ENCODE measurements at regions not wholly inside any gene's neighbourhood (a gene's known extent, or its start where the extent isn't known, plus 50 kb on each side); places are given as distances from the start of the nearest gene placed in this dataset.

DNA sequence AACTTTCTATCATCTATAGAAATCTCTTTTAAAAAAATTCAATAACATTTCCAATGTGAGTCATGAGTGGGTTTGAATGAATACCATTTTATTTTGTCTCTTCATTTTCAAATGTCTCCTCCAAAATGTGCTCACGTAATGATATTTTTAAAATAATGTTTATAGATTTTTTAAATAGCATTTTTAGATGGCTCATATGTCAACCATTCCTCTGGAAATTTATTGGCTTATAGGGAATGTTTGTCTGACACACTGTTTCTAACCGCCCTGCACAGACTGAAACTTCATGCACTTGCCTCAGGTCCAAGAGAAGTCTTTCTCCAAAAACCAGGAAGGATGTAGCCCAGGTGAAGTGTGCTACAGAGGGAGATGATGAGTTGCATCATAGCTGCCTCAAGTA is 88.8 kb upstream of the PLEKHG7 start:
- H3K4me3 ChIP-seq (ENCODE audit: low read depth, low read length), result no peak overlapping the region
- no peak overlapping the region for H3K27ac ChIP-seq
- no peaks in the 10 kb centered on the region for H3K4me1 ChIP-seq
- H3K36me3 ChIP-seq (ENCODE audit: control insufficient read depth, insufficient read depth, low read length), result no peaks in the 10 kb centered on the region
- TF ChIP-seq, protein P1, sequence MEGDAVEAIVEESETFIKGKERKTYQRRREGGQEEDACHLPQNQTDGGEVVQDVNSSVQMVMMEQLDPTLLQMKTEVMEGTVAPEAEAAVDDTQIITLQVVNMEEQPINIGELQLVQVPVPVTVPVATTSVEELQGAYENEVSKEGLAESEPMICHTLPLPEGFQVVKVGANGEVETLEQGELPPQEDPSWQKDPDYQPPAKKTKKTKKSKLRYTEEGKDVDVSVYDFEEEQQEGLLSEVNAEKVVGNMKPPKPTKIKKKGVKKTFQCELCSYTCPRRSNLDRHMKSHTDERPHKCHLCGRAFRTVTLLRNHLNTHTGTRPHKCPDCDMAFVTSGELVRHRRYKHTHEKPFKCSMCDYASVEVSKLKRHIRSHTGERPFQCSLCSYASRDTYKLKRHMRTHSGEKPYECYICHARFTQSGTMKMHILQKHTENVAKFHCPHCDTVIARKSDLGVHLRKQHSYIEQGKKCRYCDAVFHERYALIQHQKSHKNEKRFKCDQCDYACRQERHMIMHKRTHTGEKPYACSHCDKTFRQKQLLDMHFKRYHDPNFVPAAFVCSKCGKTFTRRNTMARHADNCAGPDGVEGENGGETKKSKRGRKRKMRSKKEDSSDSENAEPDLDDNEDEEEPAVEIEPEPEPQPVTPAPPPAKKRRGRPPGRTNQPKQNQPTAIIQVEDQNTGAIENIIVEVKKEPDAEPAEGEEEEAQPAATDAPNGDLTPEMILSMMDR (IDR thresholded peaks at IDR 0.05), result no peak
- H3K9me3 ChIP-seq (ENCODE audit: control insufficient read depth, low read length), result no peaks in the 10 kb centered on the region
- no peak overlapping the region for H2AFZ ChIP-seq
- no peaks in the 10 kb centered on the region for H3K27me3 ChIP-seq (ENCODE audit: control insufficient read depth, insufficient read depth, low read length)
- H3K9ac ChIP-seq, result no peak overlapping the region
- no peak overlapping the region for H3K4me2 ChIP-seq (ENCODE audit: low read length)
- no peaks in the 10 kb centered on the region for H3K79me2 ChIP-seq

DNA sequence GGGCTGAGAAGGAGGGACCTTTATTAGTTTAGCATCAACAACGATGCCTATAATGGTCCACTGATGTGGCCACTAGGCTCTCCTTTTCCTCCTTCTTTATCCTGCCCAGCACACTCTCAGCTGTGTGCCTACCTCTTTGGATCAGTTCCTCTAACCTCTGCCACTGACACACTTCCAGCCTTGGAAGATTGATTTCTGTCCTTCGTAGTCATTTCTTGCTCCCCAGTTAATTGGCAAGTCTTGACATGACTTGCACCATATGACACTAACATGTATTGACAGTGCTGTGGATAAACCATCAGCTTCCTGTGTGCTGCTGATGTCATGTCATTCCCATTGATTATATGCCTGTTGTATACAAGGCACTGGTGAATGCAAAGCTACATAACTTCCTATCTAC is 90.2 kb upstream of the PLEKHG7 start:
- no peak overlapping the region for H2AFZ ChIP-seq
- no peaks in the 10 kb centered on the region for H3K27me3 ChIP-seq (ENCODE audit: control insufficient read depth, insufficient read depth, low read length)
- no peaks in the 10 kb centered on the region for H3K4me1 ChIP-seq
- H3K9me3 ChIP-seq (ENCODE audit: control insufficient read depth, low read length), result no peaks in the 10 kb centered on the region
- H3K79me2 ChIP-seq, result no peaks in the 10 kb centered on the region
- H3K9ac ChIP-seq, result no peak overlapping the region
- no peak overlapping the region for H3K4me3 ChIP-seq (ENCODE audit: low read depth, low read length)
- H3K4me2 ChIP-seq (ENCODE audit: low read length), result no peak overlapping the region
- H3K27ac ChIP-seq, result no peak overlapping the region
- no peaks in the 10 kb centered on the region for H3K36me3 ChIP-seq (ENCODE audit: control insufficient read depth, insufficient read depth, low read length)
- TF ChIP-seq, protein P1 (IDR thresholded peaks at IDR 0.05), result no peak

DNA sequence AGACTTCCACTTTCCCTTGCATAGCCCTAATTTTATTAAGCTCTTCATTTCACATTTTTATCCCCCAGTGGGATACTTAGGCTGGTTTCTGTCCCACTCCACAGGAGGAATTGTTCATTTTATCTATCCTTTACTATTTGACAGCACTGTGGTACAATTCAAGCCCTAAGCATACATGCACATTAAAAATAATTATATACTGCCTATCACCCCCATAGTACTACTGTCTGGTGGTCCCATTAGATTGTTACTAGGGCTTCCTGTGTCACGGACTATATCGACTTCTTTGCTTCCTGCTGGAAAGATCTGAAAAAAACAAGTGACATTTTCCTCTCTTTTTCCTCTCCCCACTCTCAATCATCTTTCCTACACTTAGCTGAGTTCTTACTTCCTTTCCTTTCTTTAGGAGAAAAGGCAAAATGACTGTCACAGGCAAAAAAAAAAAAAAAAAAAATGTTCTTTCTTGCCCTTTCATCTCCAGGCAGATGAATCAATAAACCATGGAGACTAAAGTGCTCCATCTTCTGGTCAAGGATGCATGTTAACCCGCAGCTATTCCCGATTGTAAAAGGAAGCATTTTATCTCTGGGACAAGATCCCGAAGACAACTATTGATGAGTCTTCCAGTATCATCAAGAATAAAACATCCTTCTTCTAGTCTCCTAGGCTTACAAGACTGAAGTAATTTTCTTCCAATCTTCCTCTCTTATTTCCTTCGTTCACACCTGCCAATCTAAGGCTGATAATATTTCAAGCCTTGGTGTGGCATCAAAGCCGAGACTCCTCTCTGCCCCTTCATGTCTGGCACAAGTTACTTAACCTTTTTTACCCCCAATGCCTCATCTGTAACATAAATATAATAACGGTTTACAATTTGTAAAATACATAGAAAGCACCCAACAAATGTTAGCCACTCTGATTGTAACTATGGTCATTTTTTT is 94.4 kb upstream of the PLEKHG7 start:
- Histone ChIP-seq H3K9me3 (ENCODE audit: control insufficient read depth, low read length) (no peaks in the 10 kb centered on the region), H3K4me1 (no peaks in the 10 kb centered on the region), H2AFZ (peak overlapping the region; percentile 48), H3K27me3 (ENCODE audit: control insufficient read depth, insufficient read depth, low read length) (no peaks in the 10 kb centered on the region), H3K4me3 (ENCODE audit: low read depth, low read length) (no peak overlapping the region), H3K9ac (no peak overlapping the region), H3K36me3 (ENCODE audit: control insufficient read depth, insufficient read depth, low read length) (no peaks in the 10 kb centered on the region), H3K4me2 (ENCODE audit: low read length) (peak overlapping the region; percentile 18), H3K27ac (no peak overlapping the region), H3K79me2 (no peaks in the 10 kb centered on the region)
- TF ChIP-seq, protein P1 (IDR thresholded peaks at IDR 0.05), result peak; percentile 53

DNA sequence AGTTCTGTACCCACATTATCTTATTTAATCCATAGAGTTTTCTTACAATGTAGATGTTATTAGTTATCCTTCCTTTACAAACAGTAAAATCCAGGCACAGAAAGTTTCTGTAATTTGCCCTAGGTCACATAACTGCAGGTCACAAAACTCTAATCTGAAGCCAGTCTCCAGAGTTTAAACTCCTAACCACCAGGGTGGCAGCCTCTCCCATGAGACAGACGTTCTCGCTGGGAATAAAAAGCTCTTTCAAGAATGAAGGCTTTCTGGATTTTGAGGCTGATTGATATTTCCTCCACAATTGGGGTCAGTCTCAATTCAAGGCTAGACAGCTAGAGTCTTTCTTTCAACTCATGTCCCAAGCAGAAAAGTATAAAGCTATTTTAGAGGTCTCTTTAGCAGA is 95.8 kb upstream of the PLEKHG7 start:
- H3K79me2 ChIP-seq, result no peaks in the 10 kb centered on the region
- no peak overlapping the region for H2AFZ ChIP-seq
- H3K9me3 ChIP-seq (ENCODE audit: control insufficient read depth, low read length), result no peaks in the 10 kb centered on the region
- H3K27ac ChIP-seq, result no peak overlapping the region
- TF ChIP-seq, protein P1 (IDR thresholded peaks at IDR 0.05), result no peak
- no peaks in the 10 kb centered on the region for H3K36me3 ChIP-seq (ENCODE audit: control insufficient read depth, insufficient read depth, low read length)
- H3K4me2 ChIP-seq (ENCODE audit: low read length), result no peak overlapping the region
- H3K4me3 ChIP-seq (ENCODE audit: low read depth, low read length), result no peak overlapping the region
- no peak overlapping the region for H3K9ac ChIP-seq
- H3K27me3 ChIP-seq (ENCODE audit: control insufficient read depth, insufficient read depth, low read length), result no peaks in the 10 kb centered on the region
- H3K4me1 ChIP-seq, result no peaks in the 10 kb centered on the region
